Gastroesophageal sphincter (tissue), 4 donors: ENCODE measurements at regions not wholly inside any gene's neighbourhood (a gene's known extent, or its start where the extent isn't known, plus 50 kb on each side); places are given as distances from the start of the nearest gene placed in this dataset.

ENCODE experiments used
- ATAC-seq: fragments of 150-250 bp; one replicate; pipeline ENCODE4 v1.9.1; 2016; ENCODE audit warnings: mild to moderate bottlenecking, moderate library complexity
- H3K27ac ChIP-seq, 4 donors: fragments of 200-600 bp; sonication (generic) in 3 of 4; 1 replicate in 3 of 4; 2 replicates in 1 of 4; pipeline ENCODE4 v1.5.1; 2016 to 2019
- H3K27me3 ChIP-seq: fragments of 200-600 bp; sonication (generic); one replicate; pipeline ENCODE4 v1.5.1; 2019
- H3K36me3 ChIP-seq, 2 donors: fragments of 200-600 bp; sonication (generic); one replicate each; pipeline ENCODE4 v1.5.1; 2019; ENCODE audit warnings: control low read depth in 1 of 2
- H3K4me1 ChIP-seq, 3 donors: fragments of 200-600 bp; sonication (generic); 1 replicate in 2 of 3; 2 replicates in 1 of 3; pipeline ENCODE4 v1.5.1; 2016 to 2019; ENCODE audit warnings: control low read depth in 2 of 3
- H3K4me3 ChIP-seq, 2 donors: fragments of 200-600 bp; sonication (generic); one replicate each; pipeline ENCODE4 v1.5.1; 2019; ENCODE audit warnings: mild to moderate bottlenecking in 1 of 2, moderate library complexity in 1 of 2
- H3K9me3 ChIP-seq, 3 donors: fragments of 200-600 bp; sonication (generic); one replicate each; pipeline ENCODE4 v1.5.1; 2017 to 2019; ENCODE audit warnings: control low read depth in 2 of 3
- CTCF ChIP-seq, 4 experiments: fragments of 200-600 bp in 2 of 4; fragments of 450-650 bp in 2 of 4; sonication (generic) in 1 of 4; IDR thresholded peaks; one replicate each; pipeline ENCODE4 v1.5.1; 2017 to 2019; ENCODE audit warnings: antibody characterized with exemption in 4 of 4, mild to moderate bottlenecking in 2 of 4, moderate library complexity in 2 of 4
- EP300 ChIP-seq: sonication (generic); formaldehyde crosslinking; IDR thresholded peaks from one replicate; pipeline ENCODE4 v1.6.1; 2017; ENCODE audit warnings: antibody characterized with exemption, mild to moderate bottlenecking
- POLR2A ChIP-seq, 2 donors: fragments of 450-650 bp; IDR thresholded peaks; one replicate each; pipeline ENCODE4 v1.6.1; 2017; ENCODE audit warnings: antibody characterized with exemption in 2 of 2, mild to moderate bottlenecking in 2 of 2, moderate library complexity in 1 of 2
- POLR2AphosphoS5 ChIP-seq: sonication (generic); formaldehyde crosslinking; IDR thresholded peaks from one replicate; pipeline ENCODE4 v1.6.1; 2017; ENCODE audit warnings: antibody characterized with exemption
- WGBS, 2 donors: methylation state at CpG; one replicate each; pipeline ENCODE4 v1.1.5; 2018; ENCODE audit warnings: low coverage in 1 of 2; 5-methylcytosine and 5-hydroxymethylcytosine counted together

- no peak for ATAC-seq
- TF ChIP-seq CTCF (IDR thresholded peaks at IDR 0.05) (no peak), EP300 (no peak), POLR2A (IDR thresholded peaks at IDR 0.05) (no peak), POLR2AphosphoS5 (no peak)
- H3K27ac ChIP-seq, result no peak overlapping the region
- WGBS, 2 donors, result 67 to 80% methylated on average over 1 to 3 of the region's 4 CpGs
- H3K9me3 ChIP-seq, result no peaks in the 10 kb centered on the region
- H3K27me3 ChIP-seq, result no peaks in the 10 kb centered on the region
- H3K4me1 ChIP-seq, result peaks cover 0 to 29% (median 2%) of the 10 kb centered on the region in 3 donors
- no peak overlapping the region for H3K4me3 ChIP-seq
- no peaks in the 10 kb centered on the region for H3K36me3 ChIP-seq
These were observed 52.3 kb upstream of the SIPA1L2 start for GRCh38 chr1:232682248-232682647.

- Histone ChIP-seq H3K9me3 (no peaks in the 10 kb centered on the region), H3K4me3 (no peak overlapping the region), H3K4me1 (peaks cover 0 to 16% (median 2%) of the 10 kb centered on the region in 3 donors), H3K27ac (no peak overlapping the region), H3K36me3 (no peaks in the 10 kb centered on the region), H3K27me3 (no peaks in the 10 kb centered on the region)
- ATAC-seq, result no peak
- WGBS, 2 donors, result 62 to 69% methylated on average over 2 of the region's 3 CpGs
- TF ChIP-seq POLR2A (IDR thresholded peaks at IDR 0.05) (no peak), EP300 (no peak), CTCF (IDR thresholded peaks at IDR 0.05) (no peak), POLR2AphosphoS5 (no peak)
These were observed 54.6 kb upstream of the SIPA1L2 start for GRCh38 chr1:232684371-232685105.

DNA sequence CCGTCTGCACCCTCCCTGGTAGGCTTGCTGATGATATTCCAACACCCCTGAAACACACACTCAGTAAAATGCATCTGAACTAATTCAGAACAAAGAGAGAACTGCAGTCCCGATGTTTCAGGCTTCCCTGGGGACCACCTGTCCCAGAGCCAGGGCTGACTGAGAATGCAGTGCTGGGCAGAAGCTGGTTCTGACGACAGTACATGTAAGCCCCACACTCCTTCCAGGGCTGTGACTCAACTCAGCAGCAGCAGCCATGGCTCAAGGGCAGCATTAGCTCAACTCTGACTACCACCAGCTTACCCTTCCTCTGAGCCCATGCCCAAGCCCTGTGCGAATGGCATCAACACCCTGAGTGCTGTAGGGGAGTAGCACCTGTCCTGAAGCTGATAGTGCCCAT lies 56.4 kb upstream of the SIPA1L2 start:
- TF ChIP-seq POLR2A (IDR thresholded peaks at IDR 0.05) (no peak), POLR2AphosphoS5 (no peak), EP300 (no peak), CTCF (IDR thresholded peaks at IDR 0.05) (no peak)
- no peak for ATAC-seq
- no peaks in the 10 kb centered on the region for H3K36me3 ChIP-seq
- H3K4me1 ChIP-seq, result peaks cover 0 to 16% (median 2%) of the 10 kb centered on the region in 3 donors
- H3K27ac ChIP-seq, result no peak overlapping the region
- WGBS, 2 donors, result 80% methylated on average over 1 of the region's 4 CpGs; no CpG with 5 or more reads in 1 of the 2 donors
- no peaks in the 10 kb centered on the region for H3K9me3 ChIP-seq
- no peak overlapping the region for H3K4me3 ChIP-seq
- H3K27me3 ChIP-seq, result no peaks in the 10 kb centered on the region

DNA sequence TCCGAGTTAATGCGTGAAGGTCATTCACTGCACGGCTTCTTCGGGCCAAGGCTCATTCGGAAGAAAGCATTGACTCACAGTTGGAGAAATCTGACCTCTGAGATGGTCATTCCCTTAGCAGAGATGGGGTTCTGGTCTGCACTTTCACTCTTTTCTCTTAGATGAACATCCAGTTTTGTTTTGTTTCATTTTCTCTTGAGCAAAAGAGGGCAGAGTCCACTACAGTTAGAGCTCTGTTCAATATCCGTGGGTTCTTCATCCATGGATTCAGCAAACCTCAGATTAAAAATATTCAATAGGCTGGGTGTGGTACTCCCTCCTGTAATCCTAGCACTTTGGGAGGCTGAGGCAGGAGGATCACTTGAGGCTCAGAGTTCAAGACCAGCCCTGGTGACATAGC lies 57.4 kb upstream of the SIPA1L2 start:
- 100% methylated on average over 5 to 6 of the region's 6 CpGs for WGBS, 2 donors
- H3K9me3 ChIP-seq, result no peaks in the 10 kb centered on the region

More for the DNA sequence above, 57.4 kb upstream of the SIPA1L2 start:
- H3K27me3 ChIP-seq, result no peaks in the 10 kb centered on the region
- no peaks in the 10 kb centered on the region for H3K36me3 ChIP-seq
- H3K4me1 ChIP-seq, result peaks cover 0 to 19% (median 2%) of the 10 kb centered on the region in 3 donors
- no peak for ATAC-seq
- no peak overlapping the region for H3K4me3 ChIP-seq
- no peak overlapping the region for H3K27ac ChIP-seq
- TF ChIP-seq CTCF (IDR thresholded peaks at IDR 0.05) (no peak), EP300 (no peak), POLR2AphosphoS5 (no peak), POLR2A (IDR thresholded peaks at IDR 0.05) (no peak)
